Activated naive CD4-positive, alpha-beta T cell treated with anti-CD3 and anti-CD28 coated beads for 36 hours (primary cell): ENCODE measurements at regions not wholly inside any gene's neighbourhood (a gene's known extent, or its start where the extent isn't known, plus 50 kb on each side); places are given as distances from the start of the nearest gene placed in this dataset.
A peak's percentile ranks its signal among the peaks of the same experiment; 100 is the strongest.
"Not testable (repeated sequence)": the region's sequence is repeated elsewhere in the genome, so short reads cannot be mapped to it uniquely, and the experiment has no call there.

Source experiments
- CTCF ChIA-PET: fragments of 350-600 bp; sonication (Branson Sonifier 250); formaldehyde crosslinking; loops from one replicate; lab custom pipeline; 2021; ENCODE audit warnings: antibody characterized with exemption; lab: Charles Lee
- DNase-seq: peaks from one replicate; pipeline ENCODE4 v3.0.0-alpha.2; 2020
- H3K27ac Mint-ChIP-seq: one replicate; pipeline ENCODE4 v1.8.0; 2021; ENCODE audit warnings: mild to moderate bottlenecking, mixed read lengths
- H3K27me3 Mint-ChIP-seq: one replicate; pipeline ENCODE4 v1.8.0; 2021; ENCODE audit warnings: low read depth, mixed read lengths
- H3K36me3 Mint-ChIP-seq: one replicate; pipeline ENCODE4 v1.8.0; 2021; ENCODE audit warnings: low read depth, mixed read lengths
- H3K4me1 Mint-ChIP-seq: one replicate; pipeline ENCODE4 v1.8.0; 2021; ENCODE audit warnings: low read depth, mixed read lengths
- H3K4me3 Mint-ChIP-seq: one replicate; pipeline ENCODE4 v1.8.0; 2021; ENCODE audit warnings: mild to moderate bottlenecking, moderate library complexity, mixed read lengths
- H3K9me3 Mint-ChIP-seq: one replicate; pipeline ENCODE4 v1.8.0; 2021; ENCODE audit warnings: mixed read lengths
- intact Hi-C: fragments of 100-400 bp; cut with micrococcal nuclease; formaldehyde crosslinking; loops from one replicate; pipeline ENCODE4 v1.15.1; 2023

- Mint-ChIP-seq H3K4me1 (peaks cover 47% of the 10 kb centered on the region), H3K4me3 (no peak overlapping the region), H3K9me3 (no peaks in the 10 kb centered on the region), H3K36me3 (peaks cover 48% of the 10 kb centered on the region), H3K27ac (no peak overlapping the region), H3K27me3 (no peaks in the 10 kb centered on the region)
- DNase-seq: no peak
- intact Hi-C loops: no loop called here
- CTCF ChIA-PET: interaction anchor here (0.7 kb wide), 1 partner anchor 41 kb away, joined by 3 read pairs; no protein-coding TSS in a partner anchor
Measured at GRCh38 chr2:159880729-159881128, 82.7 kb upstream of the CD302 start.

- intact Hi-C loops: loop anchor here (1.0 to 5.0 kb wide), 11 partner anchors 12 to 1198 kb away; partner anchors contain the start of gene MARCHF7
- CTCF ChIA-PET: interaction anchor here (1.2 kb wide), 2 partner anchors 12 to 16 kb away, joined by 4 to 5 read pairs; no protein-coding TSS in a partner anchor
- Mint-ChIP-seq H3K27me3 (no peaks in the 10 kb centered on the region), H3K4me3 (no peak overlapping the region), H3K36me3 (peaks cover 48% of the 10 kb centered on the region), H3K9me3 (no peaks in the 10 kb centered on the region), H3K27ac (peak overlapping the region; percentile 77), H3K4me1 (peaks cover 45% of the 10 kb centered on the region)
- peak; percentile 76 for DNase-seq
Measured at GRCh38 chr2:159879051-159879604, 81.1 kb upstream of the CD302 start.

GRCh38 chr2:159875083-159875482 lies 77.1 kb upstream of the CD302 start:
- Mint-ChIP-seq H3K36me3 (peaks cover 55% of the 10 kb centered on the region), H3K27ac (peak overlapping the region; percentile 43), H3K27me3 (no peaks in the 10 kb centered on the region), H3K4me1 (peaks cover 34% of the 10 kb centered on the region), H3K9me3 (no peaks in the 10 kb centered on the region), H3K4me3 (no peak overlapping the region)
- CTCF ChIA-PET: no interaction called here
- no peak for DNase-seq
- intact Hi-C loops: loop anchor here (5.0 kb wide), 1 partner anchor 358 kb away; no protein-coding TSS in a partner anchor

GRCh38 chr2:159873258-159873657 lies 75.2 kb upstream of the CD302 start:
- H3K27ac Mint-ChIP-seq: no peak overlapping the region
- CTCF ChIA-PET: no interaction called here
- H3K4me1 Mint-ChIP-seq: peaks cover 17% of the 10 kb centered on the region
- H3K27me3 Mint-ChIP-seq: no peaks in the 10 kb centered on the region
- no peak for DNase-seq
- peaks cover 61% of the 10 kb centered on the region for H3K36me3 Mint-ChIP-seq
- intact Hi-C loops: no loop called here
- H3K4me3 Mint-ChIP-seq: no peak overlapping the region
- H3K9me3 Mint-ChIP-seq: no peaks in the 10 kb centered on the region

- CTCF ChIA-PET: no interaction called here
Measured at GRCh38 chr2:159872353-159872752, 74.3 kb upstream of the CD302 start.

GRCh38 chr2:159868598-159869159 lies 70.7 kb upstream of the CD302 start:
- H3K4me3 Mint-ChIP-seq, DNase-seq, H3K4me1 Mint-ChIP-seq, H3K9me3 Mint-ChIP-seq, H3K27me3 Mint-ChIP-seq, H3K27ac Mint-ChIP-seq, intact Hi-C loops: not testable (repeated sequence)
- CTCF ChIA-PET: interaction anchor here (0.6 to 0.9 kb wide), 2 partner anchors 14 to 188 kb away, joined by 3 to 4 read pairs; no protein-coding TSS in a partner anchor
- peaks cover 56% of the 10 kb centered on the region for H3K36me3 Mint-ChIP-seq

More at GRCh38 chr2:159872353-159872752, 74.3 kb upstream of the CD302 start:
- Mint-ChIP-seq H3K4me1 (peaks cover 8% of the 10 kb centered on the region), H3K27me3 (no peaks in the 10 kb centered on the region), H3K27ac (no peak overlapping the region), H3K9me3 (no peaks in the 10 kb centered on the region), H3K36me3 (peaks cover 55% of the 10 kb centered on the region), H3K4me3 (no peak overlapping the region)
- intact Hi-C loops: no loop called here
- no peak for DNase-seq

- H3K4me1 Mint-ChIP-seq: no peaks in the 10 kb centered on the region
- no peak overlapping the region for H3K4me3 Mint-ChIP-seq
- intact Hi-C loops: no loop called here
- no peak overlapping the region for H3K27ac Mint-ChIP-seq
- no peak for DNase-seq
- H3K9me3 Mint-ChIP-seq: no peaks in the 10 kb centered on the region
- CTCF ChIA-PET: no interaction called here
- H3K27me3 Mint-ChIP-seq: no peaks in the 10 kb centered on the region
- H3K36me3 Mint-ChIP-seq: peaks cover 58% of the 10 kb centered on the region
Measured at GRCh38 chr2:159867567-159868361, 69.8 kb upstream of the CD302 start.

- H3K27ac Mint-ChIP-seq: no peak overlapping the region
- H3K27me3 Mint-ChIP-seq: no peaks in the 10 kb centered on the region
- intact Hi-C loops: no loop called here
- H3K9me3 Mint-ChIP-seq: no peaks in the 10 kb centered on the region
- H3K4me1 Mint-ChIP-seq: peaks cover 8% of the 10 kb centered on the region
- no peak for DNase-seq
- peaks cover 50% of the 10 kb centered on the region for H3K36me3 Mint-ChIP-seq
- CTCF ChIA-PET: no interaction called here
- H3K4me3 Mint-ChIP-seq: no peak overlapping the region
Measured at GRCh38 chr2:159863526-159864160, 65.6 kb upstream of the CD302 start.

GRCh38 chr2:159860581-159861310 lies 62.7 kb upstream of the CD302 start:
- H3K27ac Mint-ChIP-seq: no peak overlapping the region
- intact Hi-C loops: no loop called here
- H3K4me1 Mint-ChIP-seq: peaks cover 8% of the 10 kb centered on the region
- no peaks in the 10 kb centered on the region for H3K9me3 Mint-ChIP-seq
- no peaks in the 10 kb centered on the region for H3K27me3 Mint-ChIP-seq
- DNase-seq: no peak
- CTCF ChIA-PET: no interaction called here
- H3K4me3 Mint-ChIP-seq: no peak overlapping the region
- peaks cover 44% of the 10 kb centered on the region for H3K36me3 Mint-ChIP-seq

GRCh38 chr2:159859583-159859982 lies 61.6 kb upstream of the CD302 start:
- CTCF ChIA-PET: interaction anchor here (0.7 kb wide), 1 partner anchor 63 kb away, joined by 3 read pairs; no protein-coding TSS in a partner anchor
- no peak overlapping the region for H3K27ac Mint-ChIP-seq
- peaks cover 47% of the 10 kb centered on the region for H3K36me3 Mint-ChIP-seq
- intact Hi-C loops: loop anchor here (1.0 kb wide), 1 partner anchor 20 kb away; no protein-coding TSS in a partner anchor
- H3K4me1 Mint-ChIP-seq: peaks cover 8% of the 10 kb centered on the region
- no peaks in the 10 kb centered on the region for H3K9me3 Mint-ChIP-seq
- no peak overlapping the region for H3K4me3 Mint-ChIP-seq
- no peaks in the 10 kb centered on the region for H3K27me3 Mint-ChIP-seq
- no peak for DNase-seq

GRCh38 chr2:159856760-159857159 lies 58.8 kb upstream of the CD302 start:
- DNase-seq: no peak
- Mint-ChIP-seq H3K4me3 (no peak overlapping the region), H3K4me1 (peaks cover 8% of the 10 kb centered on the region), H3K36me3 (peaks cover 41% of the 10 kb centered on the region), H3K27me3 (no peaks in the 10 kb centered on the region), H3K27ac (no peak overlapping the region), H3K9me3 (no peaks in the 10 kb centered on the region)
- intact Hi-C loops: no loop called here
- CTCF ChIA-PET: no interaction called here
